Upper lobe of left lung (tissue), 4 donors: ENCODE measurements at regions not wholly inside any gene's neighbourhood (a gene's known extent, or its start where the extent isn't known, plus 50 kb on each side); places are given as distances from the start of the nearest gene placed in this dataset.

Experiments used
- EP300 ChIP-seq, 4 donors: sonication (generic); formaldehyde crosslinking; IDR thresholded peaks; one replicate each; pipeline ENCODE4 v1.5.1; 2017; ENCODE audit warnings: antibody characterized with exemption in 4 of 4, control low read depth in 2 of 4
- TF ChIP-seq, protein P1 (sequence below), 6 experiments: fragments of 450-650 bp in 4 of 6; fragments of 200-600 bp in 2 of 6; sonication (generic) in 2 of 6; IDR thresholded peaks; one replicate each; pipeline ENCODE4 v1.5.1; 2016 to 2019; ENCODE audit warnings: antibody characterized with exemption in 6 of 6

DNA sequence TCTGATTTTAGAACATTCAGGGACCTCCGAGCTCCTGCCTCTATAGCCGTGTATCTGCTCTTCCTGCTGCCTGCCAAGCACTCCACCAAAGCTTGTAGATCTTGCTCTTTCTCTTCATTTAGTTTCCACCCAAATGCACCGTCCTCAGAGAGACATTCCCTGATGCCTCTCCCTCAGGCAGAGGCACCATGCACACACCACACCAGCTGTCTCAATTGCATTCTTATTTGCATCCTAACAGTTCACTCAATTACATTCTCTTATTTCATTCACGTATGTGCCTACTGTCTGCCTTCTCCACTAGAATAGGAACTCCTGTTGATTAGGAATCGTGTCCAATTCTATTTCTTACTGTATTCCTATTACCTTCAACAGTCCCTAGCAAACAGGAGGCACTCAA lies 845.4 kb upstream of the TMEM132C start:
- TF ChIP-seq, protein P1, sequence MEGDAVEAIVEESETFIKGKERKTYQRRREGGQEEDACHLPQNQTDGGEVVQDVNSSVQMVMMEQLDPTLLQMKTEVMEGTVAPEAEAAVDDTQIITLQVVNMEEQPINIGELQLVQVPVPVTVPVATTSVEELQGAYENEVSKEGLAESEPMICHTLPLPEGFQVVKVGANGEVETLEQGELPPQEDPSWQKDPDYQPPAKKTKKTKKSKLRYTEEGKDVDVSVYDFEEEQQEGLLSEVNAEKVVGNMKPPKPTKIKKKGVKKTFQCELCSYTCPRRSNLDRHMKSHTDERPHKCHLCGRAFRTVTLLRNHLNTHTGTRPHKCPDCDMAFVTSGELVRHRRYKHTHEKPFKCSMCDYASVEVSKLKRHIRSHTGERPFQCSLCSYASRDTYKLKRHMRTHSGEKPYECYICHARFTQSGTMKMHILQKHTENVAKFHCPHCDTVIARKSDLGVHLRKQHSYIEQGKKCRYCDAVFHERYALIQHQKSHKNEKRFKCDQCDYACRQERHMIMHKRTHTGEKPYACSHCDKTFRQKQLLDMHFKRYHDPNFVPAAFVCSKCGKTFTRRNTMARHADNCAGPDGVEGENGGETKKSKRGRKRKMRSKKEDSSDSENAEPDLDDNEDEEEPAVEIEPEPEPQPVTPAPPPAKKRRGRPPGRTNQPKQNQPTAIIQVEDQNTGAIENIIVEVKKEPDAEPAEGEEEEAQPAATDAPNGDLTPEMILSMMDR (IDR thresholded peaks at IDR 0.05): no peak
- TF ChIP-seq EP300 (IDR thresholded peaks at IDR 0.05): no peak
